OCI-LY7 (cell line): ENCODE measurements at regions not wholly inside any gene's neighbourhood (a gene's known extent, or its start where the extent isn't known, plus 50 kb on each side); places are given as distances from the start of the nearest gene placed in this dataset.

Experiments
- BruUV-seq: library from RNA; stranded (reverse); fragments of 400-500 nt; replicated peaks from 2 replicates; lab custom pipeline; 2021; lab: Mats Ljungman, UMichigan
- CTCF ChIA-PET: fragments of 300-600 bp; sonication (Branson Sonifier 250); formaldehyde crosslinking; loops from one replicate; lab custom pipeline; 2022; ENCODE audit warnings: antibody characterized with exemption; ENCODE audit not compliant: unreplicated experiment; lab: Charles Lee
- POLR2A ChIA-PET: fragments of 300-600 bp; sonication (Branson Sonifier 250); formaldehyde crosslinking; loops from one replicate; lab custom pipeline; 2022; ENCODE audit warnings: antibody characterized with exemption; lab: Charles Lee
- DNase-seq: peaks from one replicate; pipeline ENCODE4 v3.0.0-alpha.2; 2015; ENCODE audit warnings: low spot score
- H2AFZ ChIP-seq: fragments of 200-600 bp; sonication (generic), shearing (Covaris generic); 2 replicates; pipeline ENCODE4 v1.6.1; 2014; ENCODE audit warnings: mild to moderate bottlenecking, antibody characterized with exemption, low read length, moderate library complexity
- H3K27ac ChIP-seq: fragments of 200-600 bp; sonication (generic); 2 replicates; pipeline ENCODE4 v1.5.1; 2014; ENCODE audit warnings: mixed run types, low read depth, mild to moderate bottlenecking, moderate library complexity, low read length, inconsistent platforms; ENCODE audit not compliant: poor library complexity, severe bottlenecking
- H3K36me3 ChIP-seq: fragments of 200-600 bp; sonication (generic); 2 replicates; pipeline ENCODE4 v1.6.1; 2014; ENCODE audit warnings: mild to moderate bottlenecking, antibody characterized with exemption, low read length, moderate library complexity, mixed read lengths; ENCODE audit not compliant: insufficient read depth
- H3K4me1 ChIP-seq: fragments of 200-600 bp; sonication (generic); 2 replicates; pipeline ENCODE4 v1.5.1; 2014; ENCODE audit warnings: mild to moderate bottlenecking, low read length; ENCODE audit not compliant: insufficient read depth, poor library complexity, severe bottlenecking
- H3K4me2 ChIP-seq: fragments of 200-600 bp; sonication (generic); 2 replicates; pipeline ENCODE4 v1.6.1; 2014; ENCODE audit warnings: mild to moderate bottlenecking, low read length
- H3K4me3 ChIP-seq: fragments of 200-600 bp; sonication (generic); 2 replicates; pipeline ENCODE4 v1.5.1; 2014; ENCODE audit warnings: mild to moderate bottlenecking, low read depth, low read length; ENCODE audit not compliant: poor library complexity, severe bottlenecking
- H3K79me2 ChIP-seq: fragments of 200-600 bp; sonication (generic); 2 replicates; pipeline ENCODE4 v1.6.1; 2016; ENCODE audit warnings: low read depth, mild to moderate bottlenecking, low read length, moderate library complexity, mixed read lengths; ENCODE audit not compliant: insufficient read depth
- H3K9me2 ChIP-seq: fragments of 200-600 bp; sonication (generic); 2 replicates; pipeline ENCODE4 v1.6.1; 2016; ENCODE audit warnings: mild to moderate bottlenecking, low read length, mixed read lengths; ENCODE audit not compliant: insufficient read depth
- H3K9me3 ChIP-seq: fragments of 200-600 bp; sonication (generic); 2 replicates; pipeline ENCODE4 v1.6.1; 2014; ENCODE audit warnings: mild to moderate bottlenecking, mixed run types, low read length, mixed read lengths
- H4K20me1 ChIP-seq: fragments of 200-600 bp; sonication (generic); 2 replicates; pipeline ENCODE4 v1.6.1; 2014; ENCODE audit warnings: mild to moderate bottlenecking, antibody characterized with exemption, low read length, moderate library complexity, mixed read lengths; ENCODE audit not compliant: insufficient read depth
- CTCF ChIP-seq: fragments of 200-600 bp; sonication (generic); conservative IDR thresholded peaks from 2 replicates; pipeline ENCODE4 v1.5.1; 2014; ENCODE audit warnings: mild to moderate bottlenecking, antibody characterized with exemption, low read length, moderate library complexity, mixed read lengths
- EZH2phosphoT487 ChIP-seq: fragments of 200-600 bp; sonication (generic); IDR thresholded peaks from 2 replicates; pipeline ENCODE4 v1.6.1; 2018; ENCODE audit warnings: low read depth, borderline replicate concordance, mild to moderate bottlenecking, mixed run types, antibody characterized with exemption, low read length, moderate library complexity, mixed read lengths
- intact Hi-C: fragments of 100-400 bp; cut with micrococcal nuclease; formaldehyde crosslinking; loops from one replicate; pipeline ENCODE4 v1.10.0; 2022; ENCODE audit not compliant: unreplicated experiment

- Histone ChIP-seq H3K9me2 (no peaks in the 10 kb centered on the region), H3K79me2 (no peaks in the 10 kb centered on the region), H3K4me3 (no peak overlapping the region), H3K27ac (no peak overlapping the region), H4K20me1 (no peaks in the 10 kb centered on the region), H3K4me1 (no peaks in the 10 kb centered on the region), H3K9me3 (no peaks in the 10 kb centered on the region), H3K36me3 (no peaks in the 10 kb centered on the region), H2AFZ (no peak overlapping the region), H3K4me2 (no peak overlapping the region)
- ChIA-PET CTCF (no interaction called here), POLR2A (interaction anchor here (0.7 kb wide), 1 partner anchor 256 kb away, joined by 4 read pairs; no protein-coding TSS in a partner anchor)
- no peak for DNase-seq
- BruUV-seq = no TSS peak
- intact Hi-C loops = no loop called here
- TF ChIP-seq CTCF (no peak), EZH2phosphoT487 (no peak)
Observed at GRCh38 chr5:51599587-51599986, 216.3 kb downstream of the ISL1 start.

- Histone ChIP-seq H3K79me2 (no peaks in the 10 kb centered on the region), H3K36me3 (no peaks in the 10 kb centered on the region), H3K4me2 (no peak overlapping the region), H3K9me2 (0 out of 2 replicates have a peak, but pooled peaks cover 3% of the 10 kb centered on the region), H3K27ac (no peak overlapping the region), H2AFZ (no peak overlapping the region), H3K9me3 (no peaks in the 10 kb centered on the region), H4K20me1 (no peaks in the 10 kb centered on the region), H3K4me1 (no peaks in the 10 kb centered on the region), H3K4me3 (no peak overlapping the region)
- TF ChIP-seq EZH2phosphoT487 = no peak
- TF ChIP-seq CTCF = no peak
- POLR2A ChIA-PET = interaction anchor here (0.5 kb wide), 1 partner anchor 18 kb away, joined by 3 read pairs; no protein-coding TSS in a partner anchor
- DNase-seq = no peak
- no TSS peak for BruUV-seq
- CTCF ChIA-PET = no interaction called here
- intact Hi-C loops = no loop called here
Observed at GRCh38 chr5:51604324-51604723, 221.1 kb downstream of the ISL1 start.

- no TSS peak for BruUV-seq
- intact Hi-C loops = no loop called here
- Histone ChIP-seq H3K4me3 (no peak overlapping the region), H3K4me2 (no peak overlapping the region), H3K4me1 (no peaks in the 10 kb centered on the region), H2AFZ (no peak overlapping the region), H3K9me2 (0 out of 2 replicates have a peak, but pooled peaks cover 3% of the 10 kb centered on the region), H3K9me3 (no peaks in the 10 kb centered on the region), H3K79me2 (no peaks in the 10 kb centered on the region), H4K20me1 (no peaks in the 10 kb centered on the region), H3K36me3 (no peaks in the 10 kb centered on the region), H3K27ac (no peak overlapping the region)
- ChIA-PET CTCF (no interaction called here), POLR2A (no interaction called here)
- TF ChIP-seq EZH2phosphoT487 = no peak
- TF ChIP-seq CTCF = no peak
- DNase-seq = no peak
Observed at GRCh38 chr5:51606921-51607320, 223.7 kb downstream of the ISL1 start.
